SU-DHL-6 (cell line): ENCODE measurements at regions not wholly inside any gene's neighbourhood (a gene's known extent, or its start where the extent isn't known, plus 50 kb on each side); places are given as distances from the start of the nearest gene placed in this dataset.

ENCODE experiments used
- H2AFZ ChIP-seq: fragments of 200-600 bp; sonication (generic); 2 replicates; pipeline ENCODE4 v1.6.1; 2014; ENCODE audit warnings: low read depth, mild to moderate bottlenecking, moderate library complexity, mixed read lengths, antibody characterized with exemption, low read length; ENCODE audit not compliant: severe bottlenecking
- H3F3A ChIP-seq: fragments of 200-600 bp; shearing (Covaris generic); 2 replicates; pipeline ENCODE4 v1.6.0; 2016; ENCODE audit warnings: antibody characterized with exemption, mild to moderate bottlenecking; ENCODE audit not compliant: insufficient read depth
- H3K27ac ChIP-seq: fragments of 200-600 bp; sonication (generic); 2 replicates; pipeline ENCODE4 v1.5.1; 2016; ENCODE audit warnings: low read depth, mild to moderate bottlenecking, low read length, moderate library complexity, mixed read lengths
- H3K27me3 ChIP-seq: fragments of 200-600 bp; sonication (generic), shearing (Covaris generic); 2 replicates; pipeline ENCODE4 v1.6.0; 2014; ENCODE audit warnings: mild to moderate bottlenecking, low read length
- H3K36me3 ChIP-seq: fragments of 200-600 bp; sonication (generic); 2 replicates; pipeline ENCODE4 v1.6.1; 2014; ENCODE audit warnings: mild to moderate bottlenecking, low read length, mixed read lengths
- H3K4me2 ChIP-seq: fragments of 300-600, 200-600 bp; shearing (Covaris generic), sonication (generic); 2 replicates; pipeline ENCODE4 v1.6.0; 2014; ENCODE audit warnings: low read length, low read depth, mild to moderate bottlenecking; ENCODE audit not compliant: poor library complexity, severe bottlenecking
- H3K4me3 ChIP-seq: fragments of 200-600 bp; sonication (generic); 2 replicates; pipeline ENCODE4 v1.5.1; 2014; ENCODE audit warnings: antibody characterized with exemption, low read length, mild to moderate bottlenecking, mixed read lengths; ENCODE audit not compliant: insufficient read depth, poor library complexity, severe bottlenecking
- H3K79me2 ChIP-seq: fragments of 200-600 bp; sonication (generic); 2 replicates; pipeline ENCODE4 v1.6.1; 2014; ENCODE audit warnings: mild to moderate bottlenecking, low read length, moderate library complexity; ENCODE audit not compliant: insufficient read depth
- H3K9ac ChIP-seq: fragments of 200-600 bp; sonication (generic); 2 replicates; pipeline ENCODE4 v1.7.0; 2014; ENCODE audit warnings: mild to moderate bottlenecking, low read length
- H3K9me2 ChIP-seq: fragments of 200-600 bp; sonication (generic); replicated peaks from 2 replicates; pipeline ENCODE4 v1.6.1; 2014; ENCODE audit warnings: low read length; ENCODE audit not compliant: insufficient read depth
- H3K9me3 ChIP-seq: fragments of 200-600 bp; sonication (generic); 2 replicates; pipeline ENCODE4 v1.6.1; 2014; ENCODE audit warnings: low read length, mixed read lengths; ENCODE audit not compliant: insufficient read depth
- H4K20me1 ChIP-seq: fragments of 200-600 bp; sonication (generic); 2 replicates; pipeline ENCODE4 v1.6.1; 2014; ENCODE audit warnings: low read depth, mild to moderate bottlenecking, antibody characterized with exemption, low read length, moderate library complexity, mixed read lengths
- CTCF ChIP-seq: fragments of 200-600 bp; sonication (generic); IDR thresholded peaks from one replicate; pipeline ENCODE4 v1.5.1; 2017; ENCODE audit warnings: antibody characterized with exemption, mild to moderate bottlenecking, low read length, moderate library complexity; ENCODE audit not compliant: insufficient read depth, poor library complexity, severe bottlenecking
- EZH2phosphoT487 ChIP-seq: fragments of 200-600 bp; sonication (generic), shearing (Covaris generic); conservative IDR thresholded peaks from 2 replicates; pipeline ENCODE4 v1.6.1; 2018; ENCODE audit warnings: mild to moderate bottlenecking, antibody characterized with exemption, low read length, moderate library complexity, mixed read lengths

GRCh38 chr20:40838509-40838908, 149.5 kb upstream of the MAFB start:
- TF ChIP-seq CTCF = no peak
- TF ChIP-seq EZH2phosphoT487 = no peak
- H3F3A ChIP-seq = no peaks in the 10 kb centered on the region
- no peak overlapping the region for H3K4me2 ChIP-seq
- no peaks in the 10 kb centered on the region for H3K36me3 ChIP-seq
- H3K9me3 ChIP-seq = no peaks in the 10 kb centered on the region
- no peak overlapping the region for H3K9ac ChIP-seq
- no peak overlapping the region for H2AFZ ChIP-seq
- H3K79me2 ChIP-seq = no peaks in the 10 kb centered on the region
- H3K9me2 ChIP-seq = no peaks in the 10 kb centered on the region
- no peak overlapping the region for H3K27ac ChIP-seq
- no peaks in the 10 kb centered on the region for H4K20me1 ChIP-seq
- H3K27me3 ChIP-seq = no peaks in the 10 kb centered on the region
- no peak overlapping the region for H3K4me3 ChIP-seq

GRCh38 chr20:40843251-40843650, 154.2 kb upstream of the MAFB start:
- Histone ChIP-seq H3K27me3 (no peaks in the 10 kb centered on the region), H3K27ac (no peak overlapping the region), H2AFZ (no peak overlapping the region), H4K20me1 (no peaks in the 10 kb centered on the region), H3K9me3 (no peaks in the 10 kb centered on the region), H3K4me3 (no peak overlapping the region), H3F3A (no peaks in the 10 kb centered on the region), H3K36me3 (no peaks in the 10 kb centered on the region), H3K79me2 (no peaks in the 10 kb centered on the region), H3K9me2 (no peaks in the 10 kb centered on the region), H3K4me2 (no peak overlapping the region), H3K9ac (no peak overlapping the region)
- no peak for TF ChIP-seq CTCF

GRCh38 chr20:40844332-40844731, 155.3 kb upstream of the MAFB start:
- Histone ChIP-seq H2AFZ (no peak overlapping the region), H3K9me3 (no peaks in the 10 kb centered on the region), H3K79me2 (no peaks in the 10 kb centered on the region), H3K27me3 (no peaks in the 10 kb centered on the region), H3K9ac (no peak overlapping the region), H3F3A (no peaks in the 10 kb centered on the region), H4K20me1 (no peaks in the 10 kb centered on the region), H3K4me2 (no peak overlapping the region), H3K36me3 (no peaks in the 10 kb centered on the region), H3K4me3 (no peak overlapping the region), H3K9me2 (no peaks in the 10 kb centered on the region), H3K27ac (no peak overlapping the region)
- TF ChIP-seq CTCF (no peak), EZH2phosphoT487 (no peak)

- no peaks in the 10 kb centered on the region for H4K20me1 ChIP-seq
- no peaks in the 10 kb centered on the region for H3K79me2 ChIP-seq
- no peak overlapping the region for H3K4me3 ChIP-seq
- TF ChIP-seq CTCF (no peak), EZH2phosphoT487 (no peak)
- no peaks in the 10 kb centered on the region for H3K9me3 ChIP-seq
- H3K27me3 ChIP-seq = no peaks in the 10 kb centered on the region
- H2AFZ ChIP-seq = no peak overlapping the region
- H3K27ac ChIP-seq = no peak overlapping the region
- H3F3A ChIP-seq = no peaks in the 10 kb centered on the region
- no peak overlapping the region for H3K9ac ChIP-seq
- H3K4me2 ChIP-seq = no peak overlapping the region
- no peaks in the 10 kb centered on the region for H3K36me3 ChIP-seq
- no peaks in the 10 kb centered on the region for H3K9me2 ChIP-seq
These were observed 159.1 kb upstream of the MAFB start for GRCh38 chr20:40848096-40848495.
